ENCODE measurements at regions not wholly inside any gene's neighbourhood (a gene's known extent, or its start where the extent isn't known, plus 50 kb on each side); places are given as distances from the start of the nearest gene placed in this dataset.

DNA sequence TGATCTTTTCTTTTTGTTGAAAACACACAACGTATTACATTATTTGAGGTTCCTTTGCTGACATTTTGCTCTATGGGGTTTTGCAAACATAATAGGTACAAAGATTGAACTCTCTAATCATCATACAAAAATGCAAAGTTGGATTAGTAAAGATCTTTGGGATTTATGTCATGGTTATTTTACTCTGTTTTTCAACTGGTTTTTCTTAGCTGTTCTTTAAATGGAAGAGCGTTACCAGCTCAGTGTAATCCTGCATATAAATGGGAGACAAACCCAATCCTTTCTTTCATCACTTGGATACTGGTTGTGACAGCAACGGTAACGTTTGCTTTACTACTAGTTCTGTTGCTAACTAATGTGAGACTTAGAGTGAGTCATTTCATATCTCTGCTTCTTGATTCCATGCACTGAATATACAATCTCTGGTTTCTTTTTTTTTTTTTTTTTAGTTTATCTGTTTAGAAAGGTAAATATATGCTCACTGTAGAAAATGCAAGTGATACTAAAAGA lies 104.9 kb upstream of the NOVA1 start:
- TF ChIP-seq POLR2AphosphoS5 (IDR thresholded peaks at IDR 0.05) = no peak
- TF ChIP-seq, protein P1, sequence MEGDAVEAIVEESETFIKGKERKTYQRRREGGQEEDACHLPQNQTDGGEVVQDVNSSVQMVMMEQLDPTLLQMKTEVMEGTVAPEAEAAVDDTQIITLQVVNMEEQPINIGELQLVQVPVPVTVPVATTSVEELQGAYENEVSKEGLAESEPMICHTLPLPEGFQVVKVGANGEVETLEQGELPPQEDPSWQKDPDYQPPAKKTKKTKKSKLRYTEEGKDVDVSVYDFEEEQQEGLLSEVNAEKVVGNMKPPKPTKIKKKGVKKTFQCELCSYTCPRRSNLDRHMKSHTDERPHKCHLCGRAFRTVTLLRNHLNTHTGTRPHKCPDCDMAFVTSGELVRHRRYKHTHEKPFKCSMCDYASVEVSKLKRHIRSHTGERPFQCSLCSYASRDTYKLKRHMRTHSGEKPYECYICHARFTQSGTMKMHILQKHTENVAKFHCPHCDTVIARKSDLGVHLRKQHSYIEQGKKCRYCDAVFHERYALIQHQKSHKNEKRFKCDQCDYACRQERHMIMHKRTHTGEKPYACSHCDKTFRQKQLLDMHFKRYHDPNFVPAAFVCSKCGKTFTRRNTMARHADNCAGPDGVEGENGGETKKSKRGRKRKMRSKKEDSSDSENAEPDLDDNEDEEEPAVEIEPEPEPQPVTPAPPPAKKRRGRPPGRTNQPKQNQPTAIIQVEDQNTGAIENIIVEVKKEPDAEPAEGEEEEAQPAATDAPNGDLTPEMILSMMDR (IDR thresholded peaks at IDR 0.05) = no peak
- no peak for TF ChIP-seq POLR2A (IDR thresholded peaks at IDR 0.05)
